GM18870 (cell line): ENCODE measurements at regions not wholly inside any gene's neighbourhood (a gene's known extent, or its start where the extent isn't known, plus 50 kb on each side); places are given as distances from the start of the nearest gene placed in this dataset.

ENCODE experiments used
- ATAC-seq: cut with Tn5 transposase; IDR thresholded peaks from one replicate; pipeline ENCODE4 v1.9.1; 2021; ENCODE audit warnings: moderate library complexity; ENCODE audit not compliant: unreplicated experiment

- no peak for ATAC-seq
Measured at GRCh38 chr18:6644836-6645627, 84.5 kb upstream of the ARHGAP28 start.

- no peak for ATAC-seq
Measured at GRCh38 chr18:6646801-6647200, 82.7 kb upstream of the ARHGAP28 start.

DNA sequence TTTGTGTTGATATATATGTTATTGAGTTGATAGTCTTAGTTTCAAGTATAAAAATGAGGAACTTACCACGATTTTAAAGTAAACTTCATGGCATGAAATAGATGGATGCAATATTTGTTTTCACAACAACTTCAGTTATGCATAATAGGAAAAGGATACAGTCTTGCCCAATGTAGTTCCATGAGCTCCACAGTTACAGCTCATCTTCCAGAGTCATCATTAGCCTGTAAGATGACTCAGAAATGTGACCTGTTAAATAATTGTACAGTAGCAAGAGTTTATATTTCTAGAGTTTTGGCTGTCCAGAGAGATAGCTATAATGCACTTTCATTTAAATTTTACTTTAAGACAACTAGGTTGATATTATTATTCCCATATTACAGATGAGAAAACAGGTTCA, 80.9 kb upstream of the ARHGAP28 start:
- no peak for ATAC-seq

DNA sequence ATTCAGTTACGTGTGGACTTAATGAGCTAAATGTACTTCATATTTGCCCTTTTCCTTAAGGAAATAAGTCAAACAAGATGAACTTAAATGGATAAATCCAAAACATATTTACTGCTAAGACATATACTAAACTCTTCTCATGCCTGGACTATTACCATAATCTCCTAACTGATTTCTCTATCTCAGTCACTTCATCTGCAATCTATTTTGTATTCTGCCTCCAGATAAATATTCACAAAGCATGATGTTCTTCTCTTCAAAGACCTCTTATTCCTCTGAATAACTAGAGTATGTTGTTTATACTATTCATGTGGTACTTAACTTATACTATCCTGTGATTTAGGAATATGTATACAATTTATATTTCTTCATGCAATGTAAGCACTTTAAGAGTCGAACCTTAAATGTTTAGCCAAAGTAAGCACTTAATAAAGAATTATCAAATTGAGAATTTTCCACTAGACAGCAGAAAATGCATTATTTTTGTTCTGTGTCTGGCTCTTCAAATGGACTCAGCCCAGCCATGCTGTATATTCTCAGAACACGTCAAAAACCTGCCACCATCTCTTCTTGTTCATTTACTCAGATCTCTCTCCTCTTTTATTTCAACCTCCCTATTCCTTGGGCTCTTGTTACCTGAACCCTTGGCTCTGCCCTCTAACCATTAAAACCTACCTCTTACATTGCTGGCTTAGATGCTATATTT, 79.9 kb upstream of the ARHGAP28 start:
- ATAC-seq, result no peak

- ATAC-seq, result no peak
Measured at GRCh38 chr18:6650127-6650507, 79.4 kb upstream of the ARHGAP28 start.

GRCh38 chr18:6650747-6651146, 78.8 kb upstream of the ARHGAP28 start:
- no peak for ATAC-seq

GRCh38 chr18:6652098-6652497, 77.4 kb upstream of the ARHGAP28 start:
- ATAC-seq, result no peak

DNA sequence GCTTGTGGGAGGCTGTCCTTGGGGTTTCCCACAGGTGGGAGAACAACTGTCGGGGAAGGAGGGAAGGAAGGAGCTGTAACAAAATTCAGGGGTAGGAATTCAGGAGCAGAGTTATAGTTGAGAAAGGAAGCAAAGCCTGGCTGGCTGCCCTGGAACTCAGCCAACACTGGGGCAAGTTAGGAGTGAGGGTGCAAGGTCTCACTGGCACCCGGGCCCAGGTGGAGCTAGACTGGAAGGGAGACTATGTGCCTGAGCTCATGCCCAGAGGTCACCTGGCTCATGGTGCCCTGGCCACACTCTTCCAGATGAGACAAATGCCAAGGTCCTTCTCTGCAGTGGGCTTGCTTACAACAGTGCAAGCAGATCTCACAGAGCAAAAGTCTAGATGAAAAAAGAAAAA, 75.6 kb upstream of the ARHGAP28 start:
- ATAC-seq, result no peak

DNA sequence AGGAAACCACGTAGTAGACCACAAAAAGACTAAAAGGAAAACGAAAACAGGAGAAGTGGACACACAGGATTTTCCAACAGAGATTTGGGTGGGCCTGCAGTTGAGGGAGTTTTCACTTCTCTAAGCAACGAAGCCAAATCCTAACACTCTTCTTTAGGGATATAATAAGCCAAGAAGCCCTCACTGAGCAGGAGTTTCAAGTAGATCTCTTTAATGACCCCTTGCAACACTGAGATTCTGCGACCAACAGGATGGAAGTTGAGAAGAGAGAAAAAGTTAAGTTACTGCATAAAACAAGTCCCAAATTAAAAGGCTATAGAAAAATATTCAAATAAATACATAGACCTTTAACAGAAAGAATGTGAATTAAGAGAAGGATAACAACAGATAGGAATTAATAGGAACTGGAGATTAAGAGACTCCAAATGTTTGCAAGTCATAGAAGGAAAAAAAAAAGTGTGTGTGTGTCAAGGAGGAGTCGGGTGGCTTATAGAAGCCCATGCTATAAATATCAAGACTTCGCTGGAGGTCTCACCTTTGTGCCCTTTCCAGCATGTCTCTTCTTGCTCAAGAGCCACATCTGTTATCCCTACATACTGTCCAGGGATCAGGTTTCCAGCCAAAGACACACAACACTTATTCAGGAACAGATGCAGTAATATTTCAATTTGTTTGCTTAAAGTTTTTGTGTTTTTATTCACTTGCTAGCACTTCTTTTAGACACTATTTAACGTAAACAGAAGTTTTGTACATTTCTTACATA, 69.4 kb upstream of the ARHGAP28 start:
- ATAC-seq, result no peak

DNA sequence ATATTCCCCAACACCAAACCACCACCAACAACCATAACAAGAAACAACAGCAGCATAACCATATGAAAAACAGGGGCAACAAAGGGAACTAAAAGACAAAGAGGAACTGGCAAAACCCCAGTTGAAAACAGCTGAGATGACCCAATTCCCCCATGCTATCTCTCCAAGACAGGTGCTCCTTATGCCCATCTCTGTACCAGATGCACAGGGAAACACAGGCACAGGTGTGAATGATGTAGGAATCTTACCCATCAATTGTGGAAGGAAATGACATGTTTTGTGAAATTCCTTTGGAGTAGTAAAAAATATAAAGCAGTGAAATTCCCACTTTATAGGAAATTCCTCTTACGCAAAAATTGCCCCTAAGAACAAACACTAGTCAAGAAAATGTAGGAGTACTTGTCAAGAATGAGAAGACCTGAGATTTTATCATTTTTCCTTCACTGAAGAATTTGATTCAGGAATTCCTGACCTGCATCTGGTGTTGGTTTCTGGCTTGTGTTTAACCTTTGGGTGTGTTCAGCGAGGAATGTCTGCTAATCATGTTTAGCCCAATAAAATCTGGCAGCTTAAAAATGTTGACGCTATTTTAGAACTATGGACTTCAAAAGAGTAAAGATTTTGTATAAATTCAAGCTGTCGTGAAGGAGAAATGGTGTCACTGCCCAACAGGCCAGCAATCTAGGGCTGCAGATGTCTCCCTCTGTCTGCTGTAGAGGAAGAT, 67.7 kb upstream of the ARHGAP28 start:
- ATAC-seq, result no peak

GRCh38 chr18:6666012-6666685, 63.4 kb upstream of the ARHGAP28 start:
- ATAC-seq, result no peak

GRCh38 chr18:6668836-6669235, 60.7 kb upstream of the ARHGAP28 start:
- ATAC-seq, result no peak

GRCh38 chr18:6672821-6673308, 56.7 kb upstream of the ARHGAP28 start:
- ATAC-seq, result no peak

- ATAC-seq, result no peak
Measured at GRCh38 chr18:6677086-6677485, 52.4 kb upstream of the ARHGAP28 start.

DNA sequence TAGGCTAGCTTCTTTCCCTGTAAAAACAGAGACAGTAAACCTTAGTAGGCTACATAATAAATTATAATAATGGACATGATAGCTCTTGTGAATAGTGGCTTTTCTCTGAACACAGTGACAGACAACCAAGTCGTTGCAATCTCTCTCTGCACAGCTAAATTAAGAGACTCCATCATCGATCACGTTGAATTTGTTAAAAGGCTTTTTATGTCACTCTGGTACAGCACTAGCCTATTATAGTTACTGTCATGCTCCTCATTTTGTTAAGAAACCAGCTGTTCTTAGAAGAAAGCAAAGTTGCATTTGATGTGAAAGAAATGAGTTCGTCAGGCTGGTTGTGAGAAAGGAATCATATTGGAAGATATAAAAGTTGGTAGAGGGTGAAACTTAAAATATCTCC, 50.3 kb upstream of the ARHGAP28 start:
- ATAC-seq, result no peak
